Hematopoietic multipotent progenitor cell treated with erythropoietin and hydrocortisone succinate and interleukin-3 and kit ligand, for 4 days (in vitro differentiated cells): ENCODE measurements at regions not wholly inside any gene's neighbourhood (a gene's known extent, or its start where the extent isn't known, plus 50 kb on each side); places are given as distances from the start of the nearest gene placed in this dataset.
"Not testable (repeated sequence)": the region's sequence is repeated elsewhere in the genome, so short reads cannot be mapped to it uniquely, and the experiment has no call there.

Experiments
- DNase-seq: peaks from one replicate; pipeline ENCODE4 v3.0.0-alpha.2; 2015

DNA sequence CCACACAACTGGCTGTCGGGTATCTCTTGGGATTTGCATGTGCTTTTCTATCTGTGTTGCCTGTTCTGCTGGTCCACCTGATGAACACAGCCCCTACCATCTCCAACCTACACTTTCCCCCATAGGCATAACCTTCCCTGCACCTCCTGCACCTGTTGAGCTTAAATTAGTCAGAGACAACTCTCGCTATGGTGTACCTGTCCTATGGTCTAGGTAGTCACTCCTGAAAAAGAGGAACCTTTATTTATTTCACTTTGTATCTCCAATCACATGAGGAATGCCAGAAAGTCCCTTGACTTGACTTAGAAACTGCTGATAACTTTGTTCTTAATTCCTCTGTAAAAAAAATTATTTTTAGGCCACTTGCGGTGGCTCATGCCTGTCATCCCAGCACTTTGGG lies 338.1 kb downstream of the DHRSX start:
- no peak for DNase-seq

DNA sequence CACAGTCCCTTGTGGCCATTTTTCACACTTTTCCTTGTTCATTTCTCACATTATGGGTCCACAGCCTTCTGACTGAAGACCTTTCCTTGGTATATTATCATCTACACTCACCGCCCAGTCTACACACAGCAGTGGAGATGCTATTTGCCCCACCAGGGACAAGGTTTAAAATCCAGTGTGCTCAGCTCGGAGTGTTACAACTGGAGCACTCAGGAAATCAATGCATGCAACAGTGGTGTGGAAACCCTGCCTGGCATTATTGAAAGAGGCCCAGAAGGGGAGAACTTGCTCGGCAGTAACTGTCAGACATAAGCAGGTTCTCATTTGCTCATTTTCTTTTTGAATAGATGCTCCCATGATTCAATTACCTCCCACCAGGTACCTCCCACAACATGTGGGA lies 340.9 kb downstream of the DHRSX start:
- DNase-seq: peak; percentile 35

DNA sequence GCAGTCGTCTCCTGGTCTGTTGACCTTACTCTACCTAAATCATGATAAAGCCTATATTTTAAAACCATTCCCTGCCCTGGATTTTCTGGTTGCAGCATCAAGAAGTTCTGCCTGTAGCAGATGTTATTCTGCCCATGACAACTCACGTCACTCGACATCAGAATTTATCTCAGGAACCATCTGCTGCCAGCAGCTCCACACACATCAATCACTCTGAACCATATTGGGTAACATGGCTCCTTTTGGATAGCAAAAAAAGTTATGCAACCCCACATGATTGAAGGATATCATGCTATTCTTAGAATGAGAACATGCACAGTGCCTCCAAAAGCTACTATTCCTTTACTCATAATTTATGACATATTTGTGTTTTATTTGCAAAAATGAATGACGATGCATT lies 341.4 kb downstream of the DHRSX start:
- peak; percentile 89 for DNase-seq

DNA sequence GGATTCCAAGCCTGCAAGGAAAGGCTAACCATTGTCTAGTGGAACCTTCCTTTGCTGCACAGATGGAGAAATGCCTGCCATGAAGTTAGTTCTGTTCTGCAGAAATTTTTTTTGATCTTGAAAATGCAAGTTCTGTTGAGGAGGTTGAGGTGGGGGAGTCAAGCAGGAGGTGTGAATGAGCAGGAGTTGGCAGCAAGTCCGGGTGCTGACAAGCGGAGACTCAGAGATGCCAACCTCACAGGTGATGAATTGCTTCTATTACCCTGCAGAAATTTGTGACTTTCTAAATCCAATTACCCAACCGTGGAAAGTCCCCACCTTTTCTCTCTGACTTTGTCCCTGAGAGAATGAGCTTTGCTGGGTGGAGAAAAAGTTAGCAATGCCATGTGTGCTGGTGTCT lies 350.1 kb downstream of the DHRSX start:
- no peak for DNase-seq

DNA sequence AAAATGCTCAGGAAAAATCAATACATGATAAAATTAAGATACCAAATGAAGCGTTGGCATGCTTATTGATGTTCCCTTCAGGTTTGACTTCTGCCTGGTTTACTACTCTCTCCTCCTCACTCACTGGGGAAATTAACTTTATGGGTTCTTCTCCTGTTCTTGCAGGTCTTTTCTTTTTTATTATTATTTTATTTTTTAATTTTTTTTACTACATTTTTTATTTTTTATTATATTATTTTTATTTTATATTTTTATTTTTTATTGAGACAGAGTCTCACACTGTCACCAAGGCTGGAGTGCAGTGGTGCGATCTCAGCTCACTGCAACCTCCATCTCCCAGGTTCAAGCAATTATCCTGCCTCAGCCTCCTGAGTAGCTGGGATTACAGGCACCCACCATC lies 350.8 kb downstream of the DHRSX start:
- DNase-seq: not testable (repeated sequence)

DNA sequence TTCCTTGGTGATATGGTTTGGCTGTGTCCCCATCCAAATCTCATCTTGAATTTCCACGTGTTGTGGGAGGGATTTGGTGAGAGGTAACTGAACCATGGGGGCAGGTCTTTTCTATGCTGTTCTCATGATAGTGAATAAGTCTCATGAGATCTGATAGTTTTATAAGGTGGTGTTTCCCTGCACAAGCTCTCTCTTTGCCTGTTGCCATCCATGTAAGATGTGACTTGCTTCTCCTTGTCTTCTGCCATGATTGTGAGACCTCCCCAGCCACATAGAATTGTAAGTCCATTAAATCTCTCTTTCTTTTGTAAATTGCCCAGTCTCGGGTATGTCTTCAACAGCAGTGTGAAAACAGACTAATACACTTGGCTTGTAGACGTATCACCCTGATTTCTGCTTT lies 351.7 kb downstream of the DHRSX start:
- not testable (repeated sequence) for DNase-seq

DNA sequence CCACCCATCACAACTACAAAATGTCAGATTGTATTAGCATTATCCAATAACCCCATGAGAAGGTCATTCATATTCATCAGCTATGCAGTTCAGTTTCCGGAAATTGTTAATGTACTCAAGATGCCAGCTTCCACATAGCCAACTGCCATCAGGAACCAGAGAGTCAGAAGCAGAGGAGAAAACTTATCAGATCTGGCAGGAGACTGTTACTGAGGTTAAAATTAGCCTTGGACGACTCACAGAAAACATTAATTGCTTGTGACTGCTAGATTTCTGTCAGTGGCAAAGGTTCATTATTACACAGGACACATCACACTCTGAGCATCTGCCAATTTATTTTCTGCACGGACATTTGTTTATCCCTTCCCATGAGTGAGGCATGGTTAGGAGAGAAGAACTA lies 352.8 kb downstream of the DHRSX start:
- peak; percentile 64 for DNase-seq

DNA sequence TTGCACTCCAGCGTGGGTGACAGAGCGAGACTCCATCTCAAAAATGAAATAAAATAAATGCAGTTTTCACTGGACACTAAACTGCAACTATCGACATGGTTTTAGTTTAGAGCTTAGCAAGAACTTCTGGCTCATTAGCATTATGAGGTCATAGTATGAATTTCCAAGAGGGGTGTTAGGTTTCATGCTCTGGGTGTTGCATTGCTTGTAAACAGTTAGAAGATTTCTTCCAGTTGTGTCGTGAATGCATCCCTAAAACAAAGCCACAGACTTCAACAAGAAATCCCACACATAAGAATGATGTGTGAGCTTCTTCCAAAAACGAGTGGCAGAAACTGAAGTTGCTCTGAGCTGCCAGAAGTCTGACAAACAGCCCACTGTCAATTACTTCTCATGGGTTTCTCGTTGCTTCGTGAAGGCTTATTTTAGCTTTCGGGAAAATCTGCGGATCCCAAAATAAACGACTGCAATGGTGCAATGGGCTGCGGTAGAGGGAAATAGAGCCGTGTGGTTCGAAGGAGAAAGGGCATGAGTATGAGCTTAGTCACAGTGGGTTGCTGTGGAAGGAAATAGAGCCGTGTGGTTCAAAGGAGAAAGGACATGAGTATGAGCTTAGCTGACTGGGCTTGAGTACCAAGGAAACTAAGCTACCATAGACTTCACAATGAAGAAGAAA lies 354.9 kb downstream of the DHRSX start:
- DNase-seq: peak; percentile 17

DNA sequence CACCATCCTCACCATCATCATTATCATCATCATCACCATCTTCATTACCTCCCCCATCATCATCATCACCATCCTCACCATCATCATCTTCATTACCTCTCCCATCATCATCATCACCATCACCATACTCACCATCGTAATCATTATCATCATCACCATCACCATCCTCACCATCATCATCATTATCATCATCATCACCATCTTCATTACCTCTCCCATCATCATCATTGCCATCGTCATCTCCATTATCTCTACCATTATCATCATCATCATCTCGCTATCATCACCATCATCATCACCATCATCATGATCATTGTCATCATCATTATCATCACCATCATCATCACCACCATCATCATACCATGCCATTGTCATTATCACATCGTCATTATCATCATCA lies 362.9 kb downstream of the DHRSX start:
- no peak for DNase-seq

DNA sequence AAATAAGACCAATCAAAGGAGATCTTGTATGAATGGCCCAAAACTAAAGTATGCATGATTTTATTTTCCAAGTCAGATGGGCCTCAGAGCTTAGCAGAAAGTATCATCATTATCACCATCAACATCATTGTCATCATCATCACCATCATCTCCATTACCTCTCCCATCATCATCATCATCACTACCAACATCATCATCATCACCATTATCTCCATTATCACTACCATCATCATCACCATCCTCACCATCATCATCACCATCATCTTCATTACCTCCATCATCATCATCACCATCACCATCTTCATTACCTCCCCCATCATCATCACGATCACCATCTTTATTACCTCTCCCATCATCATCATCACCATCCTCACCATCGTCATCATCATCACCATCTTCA lies 363.9 kb downstream of the DHRSX start:
- DNase-seq: no peak

DNA sequence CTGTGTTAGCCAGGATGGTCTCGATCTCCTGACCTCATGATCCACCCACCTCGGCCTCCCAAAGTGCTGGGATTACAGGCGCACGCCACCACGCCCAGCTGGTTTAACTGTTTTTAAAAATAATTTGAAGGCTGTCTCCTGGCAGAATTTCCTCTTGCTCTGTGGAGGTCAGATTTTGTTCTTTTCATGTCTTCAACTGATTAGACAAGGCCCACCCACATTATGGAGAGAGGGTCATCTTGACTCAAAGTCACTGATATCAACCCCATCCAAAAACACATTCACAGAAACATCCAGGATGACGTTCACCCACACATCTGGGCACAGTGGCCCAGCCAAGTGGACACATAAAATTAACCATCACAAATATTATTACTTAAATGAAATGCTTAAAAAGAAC lies 365.4 kb downstream of the DHRSX start:
- DNase-seq: no peak

DNA sequence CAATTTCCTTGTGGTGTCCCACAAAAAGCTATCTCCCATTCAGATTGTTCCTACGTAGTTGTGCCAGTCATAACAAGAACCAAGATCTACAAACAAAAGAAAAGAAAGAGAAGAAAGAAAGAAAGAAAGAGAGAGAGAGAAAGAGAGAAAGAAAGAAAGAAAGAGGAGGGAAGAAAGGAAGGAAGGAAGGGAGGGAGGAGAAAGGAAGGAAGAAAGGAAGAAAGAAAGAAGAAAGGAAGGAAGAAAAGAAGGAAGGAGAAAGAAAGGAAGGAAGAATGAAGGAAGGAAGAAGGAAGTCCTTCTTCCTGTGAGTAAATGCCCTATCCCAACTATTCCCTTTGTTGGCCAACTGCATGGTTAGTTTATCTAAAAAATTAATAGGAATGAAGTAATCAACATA lies 366.0 kb downstream of the DHRSX start:
- DNase-seq: no peak
